Effector memory CD8-positive, alpha-beta T cell (primary cell): ENCODE measurements at regions not wholly inside any gene's neighbourhood (a gene's known extent, or its start where the extent isn't known, plus 50 kb on each side); places are given as distances from the start of the nearest gene placed in this dataset.
"Not testable (repeated sequence)": the region's sequence is repeated elsewhere in the genome, so short reads cannot be mapped to it uniquely, and the experiment has no call there.

Experiments
- ATAC-seq: fragments of 150-1000 bp; cut with Tn5 transposase; replicated peaks from 2 replicates; pipeline ENCODE4 v1.10.0; 2021; ENCODE audit warnings: mild to moderate bottlenecking, moderate library complexity
- DNase-seq, 3 experiments: peaks; one replicate each; pipeline ENCODE4 v3.0.0; 2021
- H3K27ac Mint-ChIP-seq, 2 donors: one replicate each; pipeline ENCODE4 v1.8.0; 2022; ENCODE audit warnings: mild to moderate bottlenecking in 2 of 2, mixed read lengths in 2 of 2, moderate library complexity in 2 of 2
- H3K27me3 Mint-ChIP-seq, 2 donors: one replicate each; pipeline ENCODE4 v1.8.0; 2022; ENCODE audit warnings: mixed read lengths in 2 of 2
- H3K36me3 Mint-ChIP-seq: one replicate; pipeline ENCODE4 v1.8.0; 2022; ENCODE audit warnings: mild to moderate bottlenecking, moderate library complexity, mixed read lengths; ENCODE audit not compliant: insufficient read depth
- H3K4me1 Mint-ChIP-seq, 2 donors: one replicate each; pipeline ENCODE4 v1.8.0; 2022; ENCODE audit warnings: low read depth in 2 of 2, mixed read lengths in 2 of 2
- H3K4me3 Mint-ChIP-seq, 2 donors: one replicate each; pipeline ENCODE4 v1.8.0; 2022; ENCODE audit warnings: mild to moderate bottlenecking in 2 of 2, mixed read lengths in 2 of 2, moderate library complexity in 2 of 2
- H3K9me3 Mint-ChIP-seq, 2 donors: one replicate each; pipeline ENCODE4 v1.8.0; 2022; ENCODE audit warnings: mixed read lengths in 2 of 2

DNA sequence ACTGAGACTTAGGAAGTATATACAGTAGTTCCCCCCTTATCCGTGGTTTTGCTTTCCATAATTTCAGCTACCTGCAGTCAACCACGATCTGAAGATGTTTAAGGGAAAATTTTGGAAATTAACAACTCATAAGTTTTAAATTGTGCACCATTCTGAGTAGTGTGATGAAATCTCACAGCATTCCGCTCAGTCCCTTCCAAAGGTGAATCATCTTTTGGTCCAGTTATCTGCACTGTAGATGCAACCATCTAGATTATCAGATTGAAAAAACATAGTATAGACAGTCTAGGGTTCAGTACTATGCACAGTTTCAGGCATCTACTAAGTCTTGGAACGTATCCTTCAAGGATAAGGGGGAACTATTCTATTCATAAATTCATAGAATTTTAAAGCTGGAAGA lies 109.0 kb downstream of the ANXA3 start:
- H3K9me3 Mint-ChIP-seq: no peaks in the 10 kb centered on the region
- no peak overlapping the region for H3K27ac Mint-ChIP-seq
- no peak overlapping the region for H3K4me3 Mint-ChIP-seq
- H3K36me3 Mint-ChIP-seq: no peaks in the 10 kb centered on the region
- ATAC-seq (no peak), DNase-seq (no peak)
- peaks cover 7 to 12% of the 10 kb centered on the region in 2 donors for H3K27me3 Mint-ChIP-seq
- H3K4me1 Mint-ChIP-seq: peaks cover 13 to 14% of the 10 kb centered on the region in 2 donors

GRCh38 chr4:78661086-78661690 lies 109.6 kb downstream of the ANXA3 start:
- no peak overlapping the region for H3K4me3 Mint-ChIP-seq

GRCh38 chr4:78661921-78662521 lies 110.5 kb downstream of the ANXA3 start:
- Mint-ChIP-seq H3K36me3 (no peaks in the 10 kb centered on the region), H3K9me3 (no peaks in the 10 kb centered on the region), H3K27ac (no peak overlapping the region), H3K4me1 (peaks cover 11 to 12% of the 10 kb centered on the region in 2 donors), H3K27me3 (peaks cover 7 to 12% of the 10 kb centered on the region in 2 donors), H3K4me3 (no peak overlapping the region)
- DNase-seq: no peak
- ATAC-seq: no peak

More at GRCh38 chr4:78661086-78661690, 109.6 kb downstream of the ANXA3 start:
- Mint-ChIP-seq H3K9me3 (no peaks in the 10 kb centered on the region), H3K27ac (no peak overlapping the region), H3K36me3 (no peaks in the 10 kb centered on the region), H3K27me3 (peaks cover 7 to 12% of the 10 kb centered on the region in 2 donors), H3K4me1 (peaks cover 13 to 14% of the 10 kb centered on the region in 2 donors)
- DNase-seq: no peak
- no peak for ATAC-seq

- Mint-ChIP-seq H3K27ac (no peak overlapping the region), H3K4me1 (peaks cover 6 to 9% of the 10 kb centered on the region in 2 donors), H3K9me3 (no peaks in the 10 kb centered on the region), H3K27me3 (peaks cover 7 to 12% of the 10 kb centered on the region in 2 donors), H3K36me3 (no peaks in the 10 kb centered on the region), H3K4me3 (no peak overlapping the region)
- ATAC-seq (no peak), DNase-seq (no peak)
Observed at GRCh38 chr4:78662658-78663057, 111.1 kb downstream of the ANXA3 start.

DNA sequence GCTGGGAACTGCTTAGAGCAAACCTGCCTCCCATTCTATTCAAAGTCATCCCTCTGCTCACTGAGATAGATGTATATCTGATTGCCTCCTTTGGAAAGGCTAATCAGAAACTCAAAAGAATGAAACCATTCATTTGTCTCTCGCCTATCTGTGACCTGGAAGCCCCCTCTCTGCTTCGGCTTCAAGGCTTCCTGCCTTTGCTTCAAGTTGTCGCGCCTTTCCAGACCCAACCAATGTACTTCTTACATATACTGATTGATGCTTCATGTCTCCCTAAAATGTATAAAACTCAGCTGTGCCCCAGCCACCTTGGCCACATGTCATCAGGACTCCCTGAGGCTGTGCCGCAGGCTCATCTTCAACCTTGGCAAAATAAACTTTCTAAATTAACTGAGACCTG lies 111.9 kb upstream of the BMP2K start:
- not testable (repeated sequence) for H3K4me3 Mint-ChIP-seq, H3K36me3 Mint-ChIP-seq, ATAC-seq, H3K27ac Mint-ChIP-seq, H3K9me3 Mint-ChIP-seq, H3K4me1 Mint-ChIP-seq, DNase-seq
- peaks cover 7 to 12% of the 10 kb centered on the region in 2 donors for H3K27me3 Mint-ChIP-seq

DNA sequence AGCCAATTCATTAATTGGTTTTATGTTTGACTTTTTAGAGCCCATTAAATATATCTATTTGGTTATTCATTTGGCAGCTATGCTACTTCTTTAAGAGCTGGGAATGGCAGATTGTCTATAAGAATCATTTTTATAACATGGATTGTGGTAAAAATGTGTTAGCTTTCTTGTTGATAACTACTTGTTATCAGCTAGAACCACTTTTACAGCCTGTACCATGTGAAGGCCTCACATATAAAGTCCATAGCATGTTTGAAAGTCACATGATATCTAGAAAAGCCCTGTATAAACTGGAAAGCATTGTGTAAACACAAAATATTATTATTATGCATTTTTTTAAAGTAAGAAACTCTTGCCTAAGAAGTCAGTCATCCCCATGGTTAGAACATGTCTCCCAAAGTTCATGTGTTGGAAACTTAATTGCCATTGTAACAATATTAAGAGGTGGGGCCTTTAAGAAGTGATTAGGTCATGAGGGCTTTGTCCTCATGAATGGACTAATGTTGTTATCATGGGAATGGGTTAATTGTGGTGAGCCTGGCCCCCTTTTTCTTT lies 110.9 kb upstream of the BMP2K start:
- Mint-ChIP-seq H3K4me3 (no peak overlapping the region), H3K27me3 (peaks cover 7 to 12% of the 10 kb centered on the region in 2 donors), H3K36me3 (no peaks in the 10 kb centered on the region), H3K27ac (no peak overlapping the region), H3K4me1 (no peaks in the 10 kb centered on the region), H3K9me3 (no peaks in the 10 kb centered on the region)
- DNase-seq: no peak
- ATAC-seq: no peak

GRCh38 chr4:78666830-78667258 lies 109.3 kb upstream of the BMP2K start:
- Mint-ChIP-seq H3K9me3 (no peaks in the 10 kb centered on the region), H3K4me1 (no peaks in the 10 kb centered on the region), H3K4me3 (no peak overlapping the region), H3K36me3 (no peaks in the 10 kb centered on the region), H3K27me3 (peaks cover 7 to 14% of the 10 kb centered on the region in 2 donors), H3K27ac (no peak overlapping the region)
- DNase-seq (no peak), ATAC-seq (no peak)

DNA sequence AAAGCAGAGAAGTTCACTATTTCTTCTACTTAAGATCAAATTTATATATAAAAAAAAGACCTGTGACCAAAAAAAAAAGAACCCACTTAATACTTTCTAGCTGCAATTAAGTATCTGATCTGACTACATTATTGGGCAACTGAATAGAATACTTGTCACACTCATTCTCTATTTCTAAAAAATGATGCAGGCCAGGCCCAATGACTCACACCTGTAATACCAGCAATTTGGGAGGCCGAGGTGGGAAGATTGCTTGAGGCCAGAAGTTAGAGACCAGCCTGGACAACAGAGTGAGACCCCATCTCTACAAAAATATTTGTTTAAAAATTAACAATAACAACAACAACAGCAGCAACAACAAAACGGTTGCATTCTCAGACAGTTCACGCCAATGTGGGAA lies 108.8 kb upstream of the BMP2K start:
- Mint-ChIP-seq H3K27ac (no peak overlapping the region), H3K4me1 (no peaks in the 10 kb centered on the region), H3K27me3 (peaks cover 7 to 18% of the 10 kb centered on the region in 2 donors), H3K36me3 (no peaks in the 10 kb centered on the region), H3K4me3 (no peak overlapping the region), H3K9me3 (no peaks in the 10 kb centered on the region)
- no peak for DNase-seq
- no peak for ATAC-seq

DNA sequence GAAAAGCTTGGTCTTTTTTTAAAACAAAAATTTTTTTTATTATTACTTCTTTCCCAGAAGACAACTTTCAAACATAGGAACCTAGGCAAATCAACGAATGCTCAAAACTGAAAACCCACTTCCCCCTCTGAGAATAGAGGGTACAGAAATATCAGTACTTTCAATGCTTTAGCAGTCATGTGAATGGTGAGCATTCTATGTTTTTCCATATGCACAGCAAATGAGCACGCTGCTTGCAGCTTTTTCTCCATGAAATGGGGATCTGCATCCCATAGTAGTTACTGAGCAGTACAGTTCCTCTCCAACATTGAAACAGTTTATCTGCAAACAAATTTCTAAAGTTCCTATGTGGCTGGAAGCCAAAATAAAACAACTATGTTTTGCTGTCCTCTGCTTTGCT lies 108.4 kb upstream of the BMP2K start:
- Mint-ChIP-seq H3K9me3 (no peaks in the 10 kb centered on the region), H3K4me3 (no peak overlapping the region), H3K27ac (no peak overlapping the region), H3K4me1 (no peaks in the 10 kb centered on the region), H3K27me3 (peaks cover 7 to 22% of the 10 kb centered on the region in 2 donors), H3K36me3 (no peaks in the 10 kb centered on the region)
- DNase-seq: no peak
- no peak for ATAC-seq

GRCh38 chr4:78669453-78669852 lies 106.7 kb upstream of the BMP2K start:
- DNase-seq (no peak), ATAC-seq (no peak)
- H3K4me1 Mint-ChIP-seq: no peaks in the 10 kb centered on the region
- no peak overlapping the region for H3K4me3 Mint-ChIP-seq
- H3K9me3 Mint-ChIP-seq: no peaks in the 10 kb centered on the region
- H3K36me3 Mint-ChIP-seq: no peaks in the 10 kb centered on the region
- peaks cover 0 to 13% of the 10 kb centered on the region in 2 donors for H3K27me3 Mint-ChIP-seq
- no peak overlapping the region for H3K27ac Mint-ChIP-seq

GRCh38 chr4:78671903-78672815 lies 104.0 kb upstream of the BMP2K start:
- Mint-ChIP-seq H3K27me3 (peaks cover 0 to 22% of the 10 kb centered on the region in 2 donors), H3K4me1 (no peaks in the 10 kb centered on the region), H3K27ac (no peak overlapping the region), H3K9me3 (peaks cover 0 to 2% of the 10 kb centered on the region in 2 donors), H3K36me3 (no peaks in the 10 kb centered on the region), H3K4me3 (no peak overlapping the region)
- DNase-seq: no peak
- ATAC-seq: no peak

GRCh38 chr4:78673337-78673736 lies 102.8 kb upstream of the BMP2K start:
- ATAC-seq (no peak), DNase-seq (no peak)
- H3K9me3 Mint-ChIP-seq: peaks cover 0 to 2% of the 10 kb centered on the region in 2 donors
- no peaks in the 10 kb centered on the region for H3K4me1 Mint-ChIP-seq
- no peak overlapping the region for H3K27ac Mint-ChIP-seq
- H3K4me3 Mint-ChIP-seq: no peak overlapping the region
- H3K27me3 Mint-ChIP-seq: peaks cover 0 to 22% of the 10 kb centered on the region in 2 donors
- H3K36me3 Mint-ChIP-seq: no peaks in the 10 kb centered on the region

GRCh38 chr4:78675325-78675724 lies 100.8 kb upstream of the BMP2K start:
- no peak overlapping the region for H3K27ac Mint-ChIP-seq
- DNase-seq: no peak
- no peaks in the 10 kb centered on the region for H3K4me1 Mint-ChIP-seq

More at GRCh38 chr4:78675325-78675724, 100.8 kb upstream of the BMP2K start:
- H3K9me3 Mint-ChIP-seq: peaks cover 0 to 2% of the 10 kb centered on the region in 2 donors
- ATAC-seq: no peak
- H3K36me3 Mint-ChIP-seq: no peaks in the 10 kb centered on the region
- H3K27me3 Mint-ChIP-seq: peaks cover 0 to 22% of the 10 kb centered on the region in 2 donors
- no peak overlapping the region for H3K4me3 Mint-ChIP-seq
